Left colon (tissue), 2 donors: ENCODE measurements at regions not wholly inside any gene's neighbourhood (a gene's known extent, or its start where the extent isn't known, plus 50 kb on each side); places are given as distances from the start of the nearest gene placed in this dataset.

Experiments
- ATAC-seq: fragments of 200-7000 bp; cut with Tn5 transposase; one replicate; pipeline ENCODE4 v1.9.1; 2020; ENCODE audit warnings: mild to moderate bottlenecking, moderate library complexity
- DNase-seq, 2 donors: peaks; one replicate each; pipeline ENCODE4 v3.0.0-alpha.2; 2020
- intact Hi-C, 2 donors: fragments of 100-400 bp; cut with DNase I in 1 of 2; cut with micrococcal nuclease in 1 of 2; formaldehyde crosslinking; loops; one replicate each; pipeline versions ENCODE4 v1.11.2 to v1.14.0; 2022; cut with DNase I, micrococcal nuclease
- donor health status: DM: no; HTN: no; CAD: no.
- donor health status: DM: yes; HTN: yes; CAD: no.

- DNase-seq (no peak), ATAC-seq (no peak)
Observed at GRCh38 chr10:51023636-51024035, 50.7 kb upstream of the PRKG1 start.

More at GRCh38 chr10:51023636-51024035, 50.7 kb upstream of the PRKG1 start:
- intact Hi-C loops: no loop called here
